Peyer's patch (tissue), 4 donors: ENCODE measurements at regions not wholly inside any gene's neighbourhood (a gene's known extent, or its start where the extent isn't known, plus 50 kb on each side); places are given as distances from the start of the nearest gene placed in this dataset.

Experiments
- POLR2A ChIP-seq, 2 donors: fragments of 450-650 bp; IDR thresholded peaks; one replicate each; pipeline ENCODE4 v1.5.1; 2017; ENCODE audit warnings: antibody characterized with exemption in 2 of 2, mild to moderate bottlenecking in 2 of 2, moderate library complexity in 2 of 2
- TF ChIP-seq, protein P1 (sequence below), 6 experiments: fragments of 450-650 bp in 4 of 6; fragments of 200-600 bp in 2 of 6; sonication (generic) in 1 of 6; IDR thresholded peaks; one replicate each; pipeline ENCODE4 v1.5.1; 2017 to 2019; ENCODE audit warnings: antibody characterized with exemption in 6 of 6, mild to moderate bottlenecking in 3 of 6, moderate library complexity in 1 of 6

DNA sequence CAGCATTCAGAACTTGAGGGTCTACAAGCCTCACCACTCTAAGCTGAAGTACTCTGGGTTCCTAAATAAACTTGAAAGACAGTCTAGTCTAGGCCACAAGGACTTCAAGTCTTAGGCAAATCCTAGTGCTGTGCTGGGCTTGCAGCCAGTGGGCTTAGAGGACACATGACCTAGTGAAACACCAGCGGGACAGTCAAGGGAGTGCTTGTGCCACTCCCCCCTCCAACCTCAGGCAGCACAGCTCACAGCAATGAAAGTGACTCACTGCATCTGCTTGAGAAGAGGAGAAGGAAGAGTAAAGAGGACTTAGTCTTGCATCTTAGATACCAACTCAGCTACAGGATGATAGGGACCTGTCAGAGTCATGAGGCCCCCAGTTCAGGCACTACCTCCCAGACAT, 438.1 kb downstream of the IPO8 start:
- TF ChIP-seq, protein P1, sequence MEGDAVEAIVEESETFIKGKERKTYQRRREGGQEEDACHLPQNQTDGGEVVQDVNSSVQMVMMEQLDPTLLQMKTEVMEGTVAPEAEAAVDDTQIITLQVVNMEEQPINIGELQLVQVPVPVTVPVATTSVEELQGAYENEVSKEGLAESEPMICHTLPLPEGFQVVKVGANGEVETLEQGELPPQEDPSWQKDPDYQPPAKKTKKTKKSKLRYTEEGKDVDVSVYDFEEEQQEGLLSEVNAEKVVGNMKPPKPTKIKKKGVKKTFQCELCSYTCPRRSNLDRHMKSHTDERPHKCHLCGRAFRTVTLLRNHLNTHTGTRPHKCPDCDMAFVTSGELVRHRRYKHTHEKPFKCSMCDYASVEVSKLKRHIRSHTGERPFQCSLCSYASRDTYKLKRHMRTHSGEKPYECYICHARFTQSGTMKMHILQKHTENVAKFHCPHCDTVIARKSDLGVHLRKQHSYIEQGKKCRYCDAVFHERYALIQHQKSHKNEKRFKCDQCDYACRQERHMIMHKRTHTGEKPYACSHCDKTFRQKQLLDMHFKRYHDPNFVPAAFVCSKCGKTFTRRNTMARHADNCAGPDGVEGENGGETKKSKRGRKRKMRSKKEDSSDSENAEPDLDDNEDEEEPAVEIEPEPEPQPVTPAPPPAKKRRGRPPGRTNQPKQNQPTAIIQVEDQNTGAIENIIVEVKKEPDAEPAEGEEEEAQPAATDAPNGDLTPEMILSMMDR (IDR thresholded peaks at IDR 0.05): no peak
- TF ChIP-seq POLR2A (IDR thresholded peaks at IDR 0.05): no peak
